22Rv1 (cell line): ENCODE measurements at regions not wholly inside any gene's neighbourhood (a gene's known extent, or its start where the extent isn't known, plus 50 kb on each side); places are given as distances from the start of the nearest gene placed in this dataset.

Experiments
- CTCF ChIP-seq: fragments of 450-650 bp; IDR thresholded peaks from 2 replicates; pipeline ENCODE4 v1.5.1; 2017; ENCODE audit warnings: mild to moderate bottlenecking
- ZFX ChIP-seq: fragments of 450-650 bp; IDR thresholded peaks from 2 replicates; pipeline ENCODE4 v1.6.1; 2017; ENCODE audit warnings: antibody characterized with exemption, borderline replicate concordance

GRCh38 chr2:41944220-41944880, 103.5 kb upstream of the PKDCC start:
- TF ChIP-seq CTCF: no peak
- TF ChIP-seq ZFX: no peak
